Chondrocyte (in vitro differentiated cells): ENCODE measurements at regions not wholly inside any gene's neighbourhood (a gene's known extent, or its start where the extent isn't known, plus 50 kb on each side); places are given as distances from the start of the nearest gene placed in this dataset.
"Not testable (repeated sequence)": the region's sequence is repeated elsewhere in the genome, so short reads cannot be mapped to it uniquely, and the experiment has no call there.

Source experiments
- DNase-seq: peaks from one replicate; pipeline ENCODE4 v3.0.0; 2021; ENCODE audit warnings: mixed read lengths, low spot score
- H3K27ac Mint-ChIP-seq: one replicate; pipeline ENCODE4 v1.8.0; 2021; ENCODE audit warnings: mild to moderate bottlenecking, moderate library complexity, mixed read lengths; ENCODE audit not compliant: unreplicated experiment
- H3K27me3 Mint-ChIP-seq: 2 replicates; pipeline ENCODE4 v1.8.0; 2021; ENCODE audit warnings: low read depth, mixed read lengths
- H3K36me3 Mint-ChIP-seq: 2 replicates; pipeline ENCODE4 v1.8.0; 2021; ENCODE audit warnings: low read depth, mixed read lengths
- H3K4me1 Mint-ChIP-seq: 2 replicates; pipeline ENCODE4 v1.8.0; 2021; ENCODE audit warnings: low read depth, mild to moderate bottlenecking, mixed read lengths
- H3K4me3 Mint-ChIP-seq: one replicate; pipeline ENCODE4 v1.8.0; 2021; ENCODE audit warnings: mild to moderate bottlenecking, moderate library complexity, mixed read lengths; ENCODE audit not compliant: unreplicated experiment
- H3K9me3 Mint-ChIP-seq: 2 replicates; pipeline ENCODE4 v1.8.0; 2021; ENCODE audit warnings: low read depth, mixed read lengths
- CTCF ChIP-seq: fragments of 200-600 bp; sonication (generic); IDR thresholded peaks from 2 replicates; pipeline ENCODE4 v1.5.0; 2021; ENCODE audit warnings: antibody characterized with exemption, mild to moderate bottlenecking, moderate library complexity

GRCh38 chr5:172511952-172512351 lies 57.6 kb upstream of the SH3PXD2B start:
- Mint-ChIP-seq H3K4me1 (no peaks in the 10 kb centered on the region), H3K4me3 (no peak overlapping the region), H3K27ac (no peak overlapping the region), H3K27me3 (peaks cover 43% of the 10 kb centered on the region), H3K9me3 (peaks cover 25% of the 10 kb centered on the region), H3K36me3 (peaks cover 8% of the 10 kb centered on the region)
- DNase-seq = no peak
- TF ChIP-seq CTCF = no peak

- no peak for TF ChIP-seq CTCF
- no peaks in the 10 kb centered on the region for H3K4me1 Mint-ChIP-seq
- H3K27me3 Mint-ChIP-seq = peaks cover 40% of the 10 kb centered on the region
- no peak for DNase-seq
- H3K4me3 Mint-ChIP-seq = no peak overlapping the region
- no peak overlapping the region for H3K27ac Mint-ChIP-seq
- peaks cover 7% of the 10 kb centered on the region for H3K36me3 Mint-ChIP-seq
- H3K9me3 Mint-ChIP-seq = peaks cover 25% of the 10 kb centered on the region
These were observed 55.1 kb upstream of the SH3PXD2B start for GRCh38 chr5:172509405-172509781.

DNA sequence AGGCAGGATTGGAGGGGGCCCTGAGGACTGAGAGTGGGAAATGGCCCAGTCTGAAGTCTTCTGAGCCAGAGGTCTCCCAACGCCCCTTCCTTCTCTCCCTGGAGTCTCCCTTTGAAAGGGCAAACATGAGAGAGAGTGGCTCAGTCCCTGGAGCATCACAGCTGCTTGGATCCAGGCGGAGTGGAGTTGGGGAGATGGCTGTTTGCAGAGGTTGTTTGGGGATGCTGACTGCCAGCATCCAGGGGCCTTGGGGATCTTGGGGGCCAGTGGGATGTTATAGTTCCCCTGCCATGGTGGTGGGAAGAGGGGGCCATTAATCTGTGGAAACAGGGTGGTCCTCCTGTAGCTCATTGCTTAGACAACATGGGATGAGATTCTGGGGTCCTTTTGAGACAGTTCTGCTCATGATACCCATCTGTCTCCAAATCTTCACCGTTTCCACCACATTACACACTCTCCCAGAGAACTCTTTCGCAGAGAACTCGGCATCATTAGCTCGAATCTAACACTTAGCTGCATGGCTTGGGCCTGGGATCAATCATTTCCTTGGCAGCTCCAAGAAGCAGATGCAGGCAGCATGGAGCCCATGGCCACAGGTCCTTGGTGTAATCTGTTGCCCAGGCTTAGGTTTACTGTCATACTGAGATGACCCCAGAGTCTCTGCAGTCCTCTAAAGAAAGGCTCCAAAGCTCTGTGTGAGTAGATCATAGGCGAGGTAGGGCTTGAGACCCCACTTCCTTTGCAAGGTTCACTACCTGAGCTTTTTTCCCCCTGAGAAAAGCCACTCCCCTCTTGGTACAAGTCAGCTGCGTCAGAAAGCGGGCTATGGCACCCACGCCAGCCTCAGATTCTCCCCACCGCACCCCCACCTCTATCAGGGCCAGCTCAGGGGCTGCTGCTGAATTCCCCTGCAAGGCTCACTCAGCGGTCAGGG lies 54.4 kb upstream of the SH3PXD2B start:
- H3K9me3 Mint-ChIP-seq = peaks cover 25% of the 10 kb centered on the region
- no peak for TF ChIP-seq CTCF
- H3K4me1 Mint-ChIP-seq = peaks cover 6% of the 10 kb centered on the region
- H3K36me3 Mint-ChIP-seq = peaks cover 7% of the 10 kb centered on the region
- H3K4me3 Mint-ChIP-seq = no peak overlapping the region
- no peak for DNase-seq
- H3K27ac Mint-ChIP-seq = no peak overlapping the region
- peaks cover 40% of the 10 kb centered on the region for H3K27me3 Mint-ChIP-seq

GRCh38 chr5:172507485-172507884 lies 53.2 kb upstream of the SH3PXD2B start:
- H3K4me3 Mint-ChIP-seq, H3K4me1 Mint-ChIP-seq, H3K36me3 Mint-ChIP-seq, DNase-seq, H3K27ac Mint-ChIP-seq: not testable (repeated sequence)
- peaks cover 19% of the 10 kb centered on the region for H3K9me3 Mint-ChIP-seq
- H3K27me3 Mint-ChIP-seq = peaks cover 40% of the 10 kb centered on the region

DNA sequence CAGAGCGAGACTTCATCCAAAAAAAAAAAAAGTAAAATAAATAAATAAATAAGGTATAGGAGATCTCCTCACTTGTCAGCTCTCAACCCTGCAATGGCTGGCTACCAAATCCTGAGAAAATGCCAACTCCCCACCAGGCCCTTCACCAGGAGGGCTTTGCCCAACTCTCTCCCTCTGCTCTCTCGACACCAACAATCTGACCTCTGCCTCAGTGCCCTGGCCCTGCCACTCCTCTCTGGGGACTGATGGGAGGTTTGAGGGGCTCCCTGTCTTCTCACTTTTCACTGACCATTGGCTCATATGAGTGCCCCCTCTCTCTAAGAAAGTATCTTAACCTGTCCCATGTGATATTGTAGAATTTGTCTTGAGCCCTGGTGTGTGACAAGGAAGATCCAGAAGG lies 52.6 kb upstream of the SH3PXD2B start:
- H3K36me3 Mint-ChIP-seq = peaks cover under 1% of the 10 kb centered on the region
- no peak for TF ChIP-seq CTCF
- H3K9me3 Mint-ChIP-seq = peaks cover 13% of the 10 kb centered on the region
- H3K27me3 Mint-ChIP-seq = peaks cover 40% of the 10 kb centered on the region
- no peak overlapping the region for H3K27ac Mint-ChIP-seq
- peaks cover 9% of the 10 kb centered on the region for H3K4me1 Mint-ChIP-seq
- DNase-seq = no peak
- H3K4me3 Mint-ChIP-seq = no peak overlapping the region

DNA sequence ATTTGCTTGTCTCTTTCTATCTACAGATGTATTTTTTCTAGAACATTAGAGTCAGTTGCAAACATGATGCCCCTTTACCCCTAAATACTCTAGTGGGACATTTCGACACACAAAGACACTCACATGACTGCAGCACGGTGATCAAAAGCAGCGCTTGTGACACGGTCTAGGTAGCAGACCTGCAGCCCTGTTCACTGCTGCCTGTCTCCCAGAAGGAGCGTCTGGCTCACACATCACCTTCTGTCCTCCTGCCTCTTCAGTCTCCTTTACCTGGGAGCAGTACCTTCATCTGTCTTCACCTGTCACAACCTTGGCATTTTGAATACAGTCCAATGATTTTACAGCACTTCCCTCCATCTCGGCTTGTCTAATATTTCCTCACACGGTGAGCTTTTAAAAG lies 51.9 kb upstream of the SH3PXD2B start:
- Mint-ChIP-seq H3K27ac (no peak overlapping the region), H3K27me3 (peaks cover 44% of the 10 kb centered on the region), H3K4me1 (peaks cover 9% of the 10 kb centered on the region), H3K9me3 (peaks cover 6% of the 10 kb centered on the region), H3K36me3 (no peaks in the 10 kb centered on the region), H3K4me3 (no peak overlapping the region)
- no peak for TF ChIP-seq CTCF
- DNase-seq = no peak
